HepG2 (cell line): ENCODE measurements at regions not wholly inside any gene's neighbourhood (a gene's known extent, or its start where the extent isn't known, plus 50 kb on each side); places are given as distances from the start of the nearest gene placed in this dataset.

Experiments
- ATF6 ChIP-seq: sonication (generic); formaldehyde crosslinking; conservative IDR thresholded peaks from 2 replicates; pipeline ENCODE4 v1.4.0; 2020; ENCODE audit warnings: missing genetic modification reagents
- EZH2 ChIP-seq: conservative IDR thresholded peaks from 2 replicates; pipeline ENCODE4 v1.6.1; 2012; ENCODE audit warnings: mild to moderate bottlenecking, low read depth, low read length, moderate library complexity
- JUND ChIP-seq: sonication (generic); formaldehyde crosslinking; IDR thresholded peaks from 2 replicates; pipeline ENCODE4 v1.8.0; 2022; ENCODE audit warnings: mild to moderate bottlenecking, missing genetic modification reagents
- PATZ1 ChIP-seq: sonication (generic); formaldehyde crosslinking; IDR thresholded peaks from 2 replicates; pipeline ENCODE4 v1.4.0; 2020; ENCODE audit warnings: missing genetic modification reagents
- ZKSCAN1 ChIP-seq: fragments of 150-350 bp; IDR thresholded peaks from 2 replicates; pipeline ENCODE4 v1.6.1; 2014; ENCODE audit warnings: low read length
- ZNF44 ChIP-seq: sonication (generic); formaldehyde crosslinking; IDR thresholded peaks from 2 replicates; pipeline ENCODE4 v1.5.1; 2020; ENCODE audit warnings: mild to moderate bottlenecking, missing genetic modification reagents
- ZNF776 ChIP-seq: sonication (generic); formaldehyde crosslinking; IDR thresholded peaks from 2 replicates; pipeline ENCODE4 v1.4.0; 2020; ENCODE audit warnings: mild to moderate bottlenecking, missing genetic modification reagents

GRCh38 chr7:51517187-51517586 is 200.6 kb upstream of the COBL start:
- TF ChIP-seq ATF6 (CRISPR knock-in tag): no peak
- no peak for TF ChIP-seq EZH2
- no peak for TF ChIP-seq ZKSCAN1
- no peak for TF ChIP-seq ZNF44
- TF ChIP-seq PATZ1: no peak
- no peak for TF ChIP-seq ZNF776 (CRISPR knock-in tag)
- no peak for TF ChIP-seq JUND (CRISPR knock-in tag)
